Suppressor macrophage treated with lipopolysaccharide for 4 hours (primary cell): ENCODE measurements at regions not wholly inside any gene's neighbourhood (a gene's known extent, or its start where the extent isn't known, plus 50 kb on each side); places are given as distances from the start of the nearest gene placed in this dataset.

ENCODE experiments used
- DNase-seq: peaks from one replicate; pipeline ENCODE4 v3.0.0-alpha.2; 2020

DNA sequence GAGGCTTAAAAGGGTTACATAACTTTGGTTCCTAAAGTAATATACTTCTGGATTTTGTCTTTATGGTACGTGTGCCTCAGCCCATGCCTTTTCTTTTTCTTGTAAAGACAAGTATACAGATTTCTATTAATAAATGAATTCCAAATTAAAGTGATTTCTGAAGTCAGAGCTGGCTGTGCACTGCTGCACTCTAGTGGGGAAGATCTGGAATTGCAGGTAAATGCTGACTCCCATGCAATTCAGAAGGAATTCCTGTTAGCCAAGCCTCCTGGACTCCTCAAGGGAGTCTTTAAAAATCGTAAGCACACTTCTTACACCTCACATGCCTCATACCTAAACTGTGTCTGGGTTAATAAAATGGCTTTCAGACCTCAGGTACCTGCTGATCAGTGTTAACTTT lies 118.4 kb upstream of the SLC7A1 start:
- DNase-seq: peak; percentile 24

DNA sequence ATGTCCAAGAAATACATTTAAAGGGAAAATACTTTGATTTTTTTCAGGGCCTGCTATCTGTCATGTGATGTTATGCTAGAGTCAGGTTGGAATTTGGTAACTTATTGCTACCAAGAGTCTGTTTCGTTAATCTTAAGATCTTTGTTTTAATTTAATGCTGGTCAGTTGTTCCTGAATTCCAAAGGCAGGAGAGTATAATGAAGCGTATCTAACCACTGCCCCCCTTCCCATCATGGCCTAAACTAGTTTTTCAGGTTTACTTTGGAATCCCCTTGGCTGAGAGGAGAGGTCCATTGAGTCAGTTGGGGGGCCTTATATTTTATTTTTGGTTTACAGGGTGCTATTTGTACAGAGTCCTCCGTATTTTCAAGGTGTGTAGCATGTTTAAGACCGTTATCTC lies 116.3 kb upstream of the SLC7A1 start:
- no peak for DNase-seq

DNA sequence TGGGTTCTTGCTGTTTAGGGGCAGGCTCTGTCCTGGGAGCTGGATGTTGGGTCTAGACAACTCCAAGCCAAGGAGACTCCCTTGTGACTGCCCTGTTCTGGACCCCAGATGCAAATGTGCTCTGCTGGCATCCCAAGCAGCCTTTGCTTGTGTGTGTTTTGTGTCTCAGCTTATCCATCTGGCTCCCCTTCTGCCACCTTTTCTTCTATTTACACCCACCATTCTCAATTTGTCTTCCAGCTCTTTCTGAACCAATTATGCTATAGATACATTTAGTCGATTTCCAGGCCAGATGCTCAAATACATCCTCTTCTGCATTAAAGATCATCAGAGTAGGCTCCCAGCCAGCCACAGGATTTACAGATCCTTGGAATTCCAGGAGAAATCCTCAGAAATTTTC lies 115.0 kb upstream of the SLC7A1 start:
- DNase-seq: no peak

DNA sequence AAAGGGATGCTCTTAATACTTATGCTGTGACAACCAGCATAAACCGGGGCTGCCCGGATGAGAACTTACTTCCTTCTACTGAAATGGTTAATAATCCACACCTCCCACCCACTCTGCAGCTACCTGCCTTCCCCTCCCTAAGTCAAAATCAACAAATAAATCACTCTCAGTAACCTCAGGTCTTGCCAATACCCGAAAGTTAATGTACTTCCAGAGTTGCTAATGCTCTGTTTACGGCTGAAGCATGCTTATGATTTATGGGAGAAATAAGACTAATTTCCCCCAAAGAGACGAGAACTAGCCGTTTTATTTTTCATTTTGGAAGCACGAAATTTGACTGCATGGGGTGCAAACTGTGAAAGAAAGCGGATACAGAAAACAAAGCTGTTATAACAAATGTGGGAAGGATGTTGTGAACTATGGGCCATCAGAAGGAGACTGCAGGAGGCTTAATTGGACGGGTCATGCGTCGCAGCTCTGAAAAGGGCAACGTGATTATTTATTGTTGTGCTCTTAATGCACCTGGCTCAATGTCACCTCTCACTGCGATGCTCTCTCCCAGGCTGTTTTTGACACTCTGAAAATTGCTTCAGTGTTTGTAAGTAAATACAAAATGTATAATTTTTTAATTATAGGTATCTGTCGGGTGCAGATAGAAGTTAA lies 114.0 kb upstream of the SLC7A1 start:
- no peak for DNase-seq

DNA sequence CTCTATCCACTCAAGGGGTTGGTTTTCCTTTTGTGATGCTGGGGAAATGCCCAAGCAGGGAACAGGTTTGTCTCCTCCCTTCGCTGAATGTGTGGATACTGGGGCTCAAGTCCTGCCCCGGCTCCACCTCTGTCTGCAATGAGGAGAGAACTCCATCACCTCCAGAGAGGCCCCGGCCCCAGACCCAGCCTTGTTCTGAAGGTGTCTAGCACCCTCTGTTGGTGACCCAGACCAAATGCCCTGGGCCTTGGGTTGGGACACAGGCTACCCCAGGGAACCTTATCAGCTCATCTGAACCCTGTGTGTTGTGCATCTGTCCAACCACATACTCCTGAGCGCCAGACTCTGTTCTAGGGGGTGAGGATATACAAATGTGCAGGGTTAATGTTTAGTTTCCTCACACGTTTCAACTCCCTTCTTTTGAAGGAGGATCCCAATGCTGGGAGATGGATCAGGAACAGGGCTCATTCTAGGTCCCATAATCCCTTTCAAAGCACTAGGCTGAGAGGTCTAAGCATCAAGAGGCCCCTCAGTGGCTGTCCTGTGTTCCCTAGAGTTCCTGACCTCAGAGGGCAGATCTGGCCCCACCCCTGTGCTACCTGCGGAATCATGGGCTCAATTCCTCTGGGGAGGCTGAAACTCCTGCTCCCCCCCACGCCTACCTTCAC lies 112.5 kb upstream of the SLC7A1 start:
- peak; percentile 53 for DNase-seq

DNA sequence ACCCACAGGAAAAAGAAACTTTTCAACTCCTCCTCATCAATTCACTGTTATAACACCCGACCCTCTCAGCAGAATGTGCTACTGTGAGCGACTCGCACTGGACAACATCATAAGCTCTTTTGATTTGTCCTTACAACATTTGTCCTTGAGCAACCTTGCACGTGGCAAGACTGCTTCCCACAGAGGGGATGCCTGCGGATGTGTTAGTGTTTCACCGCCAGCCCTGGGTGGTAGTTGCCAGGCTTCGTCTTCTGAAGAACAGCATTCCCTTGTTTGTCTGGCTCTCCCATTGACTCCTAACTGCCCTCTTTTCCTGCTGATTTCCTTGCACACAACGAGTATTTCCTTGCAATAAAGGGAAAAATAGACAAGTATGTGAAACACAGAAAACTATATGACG lies 111.4 kb upstream of the SLC7A1 start:
- no peak for DNase-seq

DNA sequence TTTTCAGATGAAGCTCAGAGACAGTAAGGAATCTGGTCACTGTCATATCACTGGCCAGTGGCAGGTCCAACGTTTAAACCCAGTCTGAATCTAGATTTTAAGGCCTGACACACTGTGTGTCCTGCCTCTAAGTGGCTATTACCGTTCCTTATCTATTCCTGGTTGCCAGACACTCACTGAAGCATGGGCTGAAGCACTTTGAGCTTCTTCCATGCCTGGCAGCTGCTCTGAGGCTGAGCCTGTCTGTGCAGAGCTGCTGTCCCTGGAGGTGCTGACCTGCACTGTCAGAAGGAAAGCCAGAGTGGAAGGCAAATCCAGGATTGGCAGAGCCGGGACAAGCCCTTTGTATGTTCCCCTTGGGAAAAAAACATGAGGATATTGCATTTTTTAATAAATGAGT lies 109.2 kb upstream of the SLC7A1 start:
- no peak for DNase-seq

DNA sequence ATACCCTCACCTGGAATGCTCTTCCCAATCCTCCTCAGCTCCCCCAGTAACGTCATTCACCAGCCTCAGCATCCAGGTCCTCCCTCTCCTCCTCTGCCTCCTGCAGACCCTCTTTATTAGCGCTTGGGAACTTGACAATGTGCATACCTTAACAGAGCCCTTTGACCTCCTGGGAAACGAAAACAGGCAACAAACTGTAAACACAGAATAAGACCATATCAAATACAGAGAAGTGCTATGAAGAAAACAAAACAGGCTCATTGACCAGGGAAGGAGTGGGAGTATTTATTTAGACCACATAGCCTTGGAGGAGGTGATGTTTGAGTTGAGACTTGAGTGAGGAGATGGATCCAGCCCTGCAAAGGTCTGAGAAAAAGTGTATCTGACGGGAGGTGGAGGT lies 107.9 kb upstream of the SLC7A1 start:
- no peak for DNase-seq

DNA sequence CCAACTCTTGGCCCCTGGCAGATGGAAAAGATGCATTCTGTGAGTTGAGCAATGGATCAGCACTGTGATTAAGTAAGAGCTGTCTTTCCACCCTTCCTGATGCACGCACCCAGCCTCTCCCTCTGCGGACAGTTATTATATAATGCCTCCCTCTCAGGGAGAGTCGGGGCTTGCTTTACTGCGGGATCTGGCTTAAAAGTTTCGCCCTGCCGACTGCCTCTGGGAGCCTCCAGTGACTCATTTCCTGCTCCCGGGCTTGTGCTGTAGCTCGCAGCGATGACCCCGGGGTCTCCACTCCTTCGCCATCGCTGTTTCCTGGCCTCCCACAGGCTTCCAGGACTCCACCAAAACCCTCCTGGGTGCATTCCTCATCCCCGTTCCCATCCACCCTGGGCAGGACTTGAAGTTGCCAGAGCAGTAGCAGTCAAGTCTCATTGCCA lies 107.4 kb upstream of the SLC7A1 start:
- no peak for DNase-seq

DNA sequence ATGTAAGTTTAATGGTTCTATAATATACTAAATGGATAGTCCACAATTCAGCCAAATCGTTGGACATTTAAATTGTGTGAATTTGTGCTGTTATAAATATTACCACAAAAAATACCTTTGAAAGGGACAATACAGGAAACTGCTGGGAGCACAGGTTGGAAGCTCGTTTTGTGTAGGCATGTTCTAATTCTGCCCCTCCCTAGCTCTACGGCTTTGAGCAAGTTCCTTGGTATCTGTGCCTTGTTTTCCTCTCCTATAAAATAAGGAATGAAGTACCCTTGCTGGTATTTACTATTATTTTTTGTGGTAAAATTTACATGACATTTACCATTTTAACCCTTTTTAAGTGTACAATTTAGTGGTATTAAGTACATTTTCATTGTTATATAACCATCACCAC lies 102.6 kb upstream of the SLC7A1 start:
- DNase-seq: no peak

DNA sequence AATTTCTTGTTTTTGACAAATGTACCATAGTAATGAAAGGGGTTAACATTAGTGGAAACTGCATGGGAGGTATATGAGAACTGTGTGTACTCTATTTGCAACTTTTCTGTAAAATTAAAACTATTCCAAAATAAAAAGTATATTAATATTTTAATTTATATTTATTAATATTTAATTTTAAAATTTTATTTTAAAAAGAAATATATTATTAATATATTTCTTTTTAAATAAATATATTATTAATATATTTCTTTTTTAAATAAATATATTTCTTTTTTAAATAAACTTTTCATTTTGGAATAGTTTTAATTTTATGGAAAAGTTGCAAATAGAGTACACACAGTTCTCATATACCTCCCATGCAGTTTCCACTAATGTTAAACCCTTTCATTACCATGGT lies 101.1 kb upstream of the SLC7A1 start:
- no peak for DNase-seq

DNA sequence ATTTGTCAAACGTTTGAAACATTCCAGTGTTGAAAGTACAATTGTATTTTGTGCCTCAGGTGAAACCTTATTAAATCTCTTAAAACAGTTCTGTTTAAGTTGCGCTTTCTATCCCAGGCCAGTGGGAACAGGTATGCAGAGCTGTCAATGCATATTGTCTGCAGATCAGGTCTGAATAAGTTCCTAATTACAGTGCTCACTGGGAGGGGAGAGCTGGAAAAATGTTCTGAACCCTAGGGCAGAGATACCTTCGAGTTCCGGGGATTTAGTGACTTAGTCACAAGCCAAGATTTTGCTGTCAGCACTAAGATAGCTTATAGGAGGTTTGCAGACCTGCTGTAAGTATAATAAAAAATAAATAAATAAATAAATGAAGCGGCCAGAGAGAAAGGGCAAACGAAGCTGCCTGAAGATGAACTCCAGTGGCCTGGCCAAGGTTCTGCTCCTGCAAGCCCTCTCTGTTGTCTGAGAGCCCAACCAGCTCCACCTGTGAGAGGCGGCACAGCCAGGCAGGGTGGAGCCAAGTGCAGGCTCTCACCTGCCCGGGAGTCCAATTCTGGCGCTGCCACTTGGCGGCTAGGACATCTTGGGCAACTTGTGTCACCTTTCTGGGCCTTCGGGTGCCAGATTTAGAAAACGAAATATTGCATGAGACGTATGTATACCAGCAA lies 97.9 kb upstream of the SLC7A1 start:
- DNase-seq: no peak

DNA sequence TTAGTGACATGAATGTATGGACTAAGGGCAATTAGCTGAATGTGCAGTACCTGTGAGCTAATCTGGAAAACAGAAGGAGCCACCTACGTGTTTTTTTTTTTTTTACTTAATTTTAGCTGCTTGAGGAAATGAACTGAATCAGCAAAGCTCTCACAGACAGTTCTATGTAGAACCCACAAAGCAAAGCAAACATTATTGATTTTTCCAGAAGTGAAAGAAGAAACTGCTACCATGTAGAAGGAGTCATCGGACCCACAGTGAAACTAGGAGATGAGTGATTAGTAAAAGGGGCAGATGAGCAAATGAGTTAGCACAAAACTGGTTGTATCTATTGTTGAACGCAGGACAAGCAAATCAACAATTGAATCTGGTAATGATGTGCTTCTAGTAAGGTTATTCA lies 94.1 kb upstream of the SLC7A1 start:
- DNase-seq: peak; percentile 4

DNA sequence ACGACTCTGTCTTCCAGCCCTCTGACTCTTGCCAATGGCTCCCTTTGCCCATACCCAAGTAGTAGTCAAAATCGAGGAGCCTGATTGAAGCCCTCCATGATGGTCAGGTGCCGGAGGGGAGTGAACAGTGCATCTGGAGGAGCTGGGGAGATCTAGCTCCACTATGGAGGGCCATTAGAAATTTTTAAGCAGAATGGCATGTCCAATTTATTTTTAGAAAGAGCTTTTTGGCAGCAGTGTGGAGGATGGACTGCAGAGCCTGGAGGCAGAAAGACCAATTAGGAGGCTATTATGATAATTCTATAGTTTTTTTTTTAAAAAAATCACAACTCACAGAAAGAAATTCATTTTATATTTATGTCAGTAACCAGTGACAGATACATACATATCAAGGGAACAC lies 92.7 kb upstream of the SLC7A1 start:
- DNase-seq: no peak

DNA sequence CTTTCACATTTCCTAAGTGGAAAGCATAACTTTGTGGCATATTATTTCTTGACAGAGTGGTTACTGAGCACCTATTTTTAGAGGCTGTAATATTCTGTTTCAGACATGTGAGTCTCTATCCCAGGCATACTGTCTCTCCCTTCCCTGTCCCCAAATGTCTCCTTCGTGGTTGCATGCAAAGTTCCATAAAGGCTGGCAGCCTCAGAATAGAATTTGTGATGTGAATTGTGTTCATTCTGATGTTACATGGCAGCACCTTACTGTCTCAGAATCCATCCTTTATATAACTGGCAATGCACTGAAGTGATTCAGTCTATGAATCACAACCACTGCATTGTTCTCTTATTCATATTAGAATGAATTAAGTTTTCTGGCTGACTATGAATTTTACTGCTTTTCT lies 89.0 kb upstream of the SLC7A1 start:
- no peak for DNase-seq

DNA sequence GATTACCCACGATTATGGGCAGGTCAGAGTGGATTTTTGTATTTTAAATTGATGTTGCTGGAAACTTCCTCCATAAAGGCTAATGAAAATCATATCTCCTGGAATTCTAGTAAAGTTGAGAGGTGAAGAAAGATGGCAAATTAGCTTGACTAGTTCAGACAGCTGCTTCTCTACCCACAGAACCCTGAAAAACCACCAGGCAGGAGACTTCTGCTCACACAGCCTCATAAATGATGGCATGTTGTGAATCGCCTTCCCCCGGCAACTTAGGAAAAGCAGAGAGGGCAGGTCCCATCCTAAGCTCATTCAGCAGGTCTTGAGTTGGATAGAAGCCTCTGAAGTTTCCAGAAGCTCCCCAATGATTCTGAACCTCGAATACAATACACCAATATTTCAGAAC lies 87.6 kb upstream of the SLC7A1 start:
- no peak for DNase-seq

DNA sequence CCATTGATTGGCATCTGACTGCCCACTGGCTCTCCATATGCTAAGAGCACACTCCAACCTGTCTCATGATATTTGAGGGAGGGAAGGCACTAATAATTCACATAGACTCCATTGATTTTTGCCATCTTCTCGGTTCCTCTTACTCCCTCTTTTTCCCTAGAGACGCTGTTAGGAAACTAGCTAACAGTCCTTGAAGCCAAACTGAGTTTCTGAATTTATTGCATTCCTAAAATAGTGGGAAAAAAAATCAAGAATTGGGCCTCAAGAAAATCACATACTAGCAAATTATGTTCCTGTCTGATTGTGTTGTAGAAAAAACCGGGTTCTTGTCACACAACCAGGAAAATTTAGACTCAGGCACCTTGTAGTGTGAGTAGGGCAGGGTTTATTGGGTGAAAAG lies 86.4 kb upstream of the SLC7A1 start:
- DNase-seq: no peak

DNA sequence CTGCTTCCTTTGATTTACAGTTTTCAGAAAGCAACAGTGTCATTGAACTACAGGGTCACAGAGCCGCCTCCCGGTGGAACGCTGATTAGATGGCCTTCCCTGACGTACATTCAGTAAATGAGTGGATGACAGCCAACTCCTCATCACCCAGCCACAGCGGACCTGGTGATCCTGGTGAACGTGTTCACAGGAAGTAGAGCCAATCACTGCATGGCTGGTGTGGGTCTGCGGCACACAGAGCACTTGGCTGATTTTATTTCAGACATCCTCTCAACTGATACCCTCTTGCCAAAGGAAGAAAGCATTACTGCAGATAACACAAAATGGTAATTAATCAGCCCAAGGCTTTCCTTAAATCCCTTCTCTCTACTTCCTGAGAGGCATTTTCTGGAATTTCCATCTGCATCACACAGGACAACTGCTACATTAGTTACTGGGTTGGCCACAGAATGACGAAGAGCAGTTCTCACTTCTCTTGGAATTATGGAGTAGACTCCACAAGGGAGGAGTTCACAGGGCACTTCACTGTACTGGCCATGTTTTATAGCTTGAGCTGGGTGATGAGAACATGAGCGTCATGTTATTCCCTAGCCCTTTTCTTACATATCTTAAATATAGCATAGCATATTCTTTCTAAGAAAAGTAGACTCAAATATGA lies 84.0 kb upstream of the SLC7A1 start:
- DNase-seq: no peak

DNA sequence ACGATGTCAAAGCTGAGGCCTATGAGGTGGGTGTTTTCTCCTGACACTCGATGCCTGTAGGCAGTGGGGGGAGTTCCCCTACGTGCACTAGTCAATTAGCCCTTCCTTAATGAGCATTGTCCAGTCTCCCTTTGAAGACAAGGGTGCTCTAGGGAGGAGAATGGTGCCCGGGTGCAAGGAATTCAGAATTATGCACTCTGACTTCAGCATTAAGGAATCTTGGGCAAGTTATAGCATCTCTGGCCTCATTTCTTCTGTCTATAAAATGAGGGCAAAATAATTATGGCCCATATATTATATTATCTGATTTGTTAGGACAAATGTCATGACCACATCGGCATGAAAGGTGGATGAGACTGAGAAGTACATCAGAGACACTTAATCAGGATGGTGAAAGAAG lies 82.1 kb upstream of the SLC7A1 start:
- no peak for DNase-seq

DNA sequence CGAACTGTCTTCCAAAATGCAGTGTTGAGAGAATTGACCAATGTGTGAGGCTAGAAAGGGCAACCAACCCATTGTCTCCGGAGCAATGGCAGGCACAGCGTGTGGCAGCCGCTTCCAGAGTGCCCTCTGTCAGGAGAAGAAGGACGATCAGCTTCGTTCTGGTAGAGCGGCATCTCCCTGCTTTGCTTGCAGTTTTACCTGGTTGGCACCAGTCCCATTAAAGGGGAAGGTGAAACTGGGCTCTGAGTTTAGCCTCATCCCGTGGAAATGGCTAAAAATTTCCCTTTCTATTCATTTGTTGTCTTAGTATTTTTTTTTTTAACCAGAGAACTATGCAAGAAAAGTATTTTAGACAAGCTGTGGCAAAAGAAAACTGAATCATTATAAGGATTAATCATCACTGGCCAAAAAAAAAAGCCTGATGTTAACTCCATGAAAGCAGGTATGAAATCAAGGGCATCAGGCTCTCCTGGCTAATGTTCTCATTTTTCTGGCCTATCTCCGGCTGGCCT lies 81.5 kb upstream of the SLC7A1 start:
- DNase-seq: no peak

DNA sequence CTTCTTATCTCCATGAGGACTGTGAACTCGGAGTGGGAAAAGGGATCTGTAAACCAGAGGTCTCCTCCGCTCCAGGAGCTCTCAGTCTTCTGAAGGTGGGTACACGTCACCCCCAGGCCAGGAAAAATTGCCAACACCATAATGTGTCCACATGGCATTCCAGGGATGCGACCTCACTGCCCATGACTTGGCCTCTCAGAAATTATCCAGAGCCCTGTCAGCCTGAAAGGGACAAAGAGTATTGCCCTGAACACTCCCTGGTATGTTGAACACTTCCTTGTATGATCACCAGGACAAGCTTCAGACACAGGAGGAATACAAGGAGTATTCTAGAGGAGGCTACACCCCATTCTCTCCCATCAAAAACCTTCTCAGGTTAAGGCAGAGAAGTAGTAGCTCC lies 81.0 kb upstream of the SLC7A1 start:
- no peak for DNase-seq

DNA sequence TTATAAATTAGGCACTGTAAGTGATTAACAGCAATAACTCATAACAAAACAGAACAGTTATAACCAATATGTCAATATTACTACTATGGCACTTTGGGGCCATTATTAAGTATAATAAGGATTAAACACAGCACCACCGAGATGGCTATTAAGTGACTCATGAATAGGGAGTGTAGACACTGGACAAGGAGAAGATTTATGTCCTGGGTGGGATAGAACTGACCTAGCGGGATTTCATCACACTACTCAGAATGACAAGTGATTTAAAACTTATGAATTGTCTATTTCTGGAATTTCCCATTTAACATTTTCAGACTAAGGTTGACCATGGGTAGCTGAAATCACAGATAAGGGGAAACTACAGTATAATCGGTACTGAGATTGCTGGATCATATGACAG lies 79.0 kb upstream of the SLC7A1 start:
- no peak for DNase-seq

DNA sequence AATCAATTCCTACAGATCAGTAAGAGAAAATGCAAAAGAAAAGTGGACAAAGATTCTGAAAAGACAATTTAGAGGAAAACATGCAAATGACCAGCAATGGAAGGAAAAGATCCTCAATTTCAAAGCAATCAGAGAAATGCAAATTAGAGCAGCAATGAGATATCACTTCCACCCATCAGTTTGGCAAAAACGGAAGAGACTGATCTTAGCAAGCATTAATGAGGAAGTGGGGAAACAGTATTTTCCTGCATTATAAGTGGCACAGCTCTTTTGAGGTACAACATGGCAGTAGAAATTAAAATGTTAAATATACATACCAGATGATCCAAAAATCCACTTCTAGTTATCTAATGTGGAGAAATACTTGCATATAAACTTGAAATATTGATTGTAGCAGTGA lies 69.1 kb upstream of the SLC7A1 start:
- DNase-seq: peak; percentile 30
